ENCODE measurements at regions not wholly inside any gene's neighbourhood (a gene's known extent, or its start where the extent isn't known, plus 50 kb on each side); places are given as distances from the start of the nearest gene placed in this dataset.

DNA sequence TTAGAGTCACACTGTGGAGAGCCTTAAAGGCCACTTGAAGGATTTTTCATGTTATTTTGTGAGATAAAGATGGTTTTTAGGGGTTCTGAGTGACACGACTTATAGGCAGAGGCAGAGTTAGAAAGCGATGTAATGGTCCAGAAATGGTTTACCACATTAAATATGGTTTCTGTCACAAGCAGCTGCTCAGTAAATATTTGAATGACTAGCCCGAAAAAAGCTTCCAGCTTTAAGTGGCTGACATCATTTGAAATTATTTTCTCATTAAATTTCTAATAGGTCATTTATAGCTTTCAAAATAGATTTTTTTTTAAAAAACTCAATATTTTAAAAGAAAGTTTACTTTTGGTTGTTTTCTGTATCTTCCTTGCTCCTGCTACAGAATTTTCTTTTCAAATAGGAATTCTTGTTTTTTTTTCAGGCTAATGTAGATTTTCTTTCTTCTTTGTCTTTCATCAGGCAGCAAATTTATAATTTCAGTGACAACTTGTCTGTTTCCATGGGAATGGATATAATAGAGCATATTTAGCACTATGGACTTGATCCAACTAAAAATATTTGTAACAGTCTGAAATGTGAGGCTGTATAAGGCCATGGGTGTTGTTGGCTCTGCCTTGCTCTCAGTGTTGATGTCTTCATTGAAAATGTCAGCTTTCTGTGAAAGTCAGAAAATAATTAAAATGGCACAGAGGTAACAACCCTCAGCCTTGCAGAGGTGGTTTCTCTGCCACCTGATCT is 700.0 kb downstream of the TMTC2 start:
- DNase-seq (ENCODE audit: low read depth, low spot score), result no peak
- in situ Hi-C loops (cut with HindIII; ENCODE audit: low pct_unique_long_range_greater_than_20kb, low sequenced_read_pairs), result loop anchor here (25.0 kb wide), 1 partner anchor 374 kb away; no protein-coding TSS in a partner anchor

DNA sequence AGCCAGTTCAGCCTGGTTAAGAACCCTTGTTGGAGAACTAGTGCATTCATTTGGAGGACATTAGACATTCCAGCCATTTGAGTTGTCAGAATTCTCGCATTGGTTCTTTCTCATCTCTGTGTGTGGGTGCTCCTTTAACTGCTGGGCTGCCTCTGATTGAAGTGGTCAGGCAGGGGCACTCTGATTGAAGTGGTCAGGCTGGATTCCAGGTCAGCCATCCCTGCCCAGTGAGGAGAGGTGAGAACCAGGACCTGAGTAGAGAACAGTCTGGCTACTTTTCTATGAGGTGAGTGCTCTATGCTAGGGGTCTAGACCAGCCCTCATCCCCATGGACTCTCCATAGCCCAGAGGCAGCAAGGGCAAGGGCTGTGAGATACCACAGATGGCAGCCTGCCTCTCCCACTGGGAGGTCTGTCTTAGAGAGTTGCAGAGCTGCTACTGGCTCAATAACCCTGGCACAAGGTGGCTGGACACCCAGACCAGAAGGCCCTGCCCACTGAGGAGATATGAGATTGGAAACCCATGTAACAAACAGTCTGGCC is 691.6 kb downstream of the TMTC2 start:
- DNase-seq (ENCODE audit: low read depth, low spot score), result no peak
- in situ Hi-C loops (cut with HindIII; ENCODE audit: low pct_unique_long_range_greater_than_20kb, low sequenced_read_pairs), result loop anchor here (25.0 kb wide), 1 partner anchor 366 kb away; no protein-coding TSS in a partner anchor

DNA sequence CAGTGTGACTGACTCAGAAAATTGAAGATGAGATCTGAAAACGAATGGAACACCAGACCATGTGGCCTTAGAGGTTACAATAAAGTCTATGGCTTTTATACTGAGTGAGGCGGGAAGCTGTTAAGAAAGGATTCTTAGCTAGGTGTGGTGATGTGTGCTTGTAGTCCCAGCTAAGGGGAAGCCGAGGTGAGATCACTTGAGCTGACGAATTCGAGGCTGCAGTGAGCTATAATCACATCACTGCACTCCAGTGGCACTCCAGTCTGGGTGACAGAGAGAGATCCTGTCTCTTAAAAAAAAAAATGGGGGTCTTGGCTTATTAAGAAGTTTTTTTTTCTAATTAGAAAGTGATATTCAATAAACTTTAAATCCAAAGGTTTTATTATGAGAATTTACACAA is 678.6 kb downstream of the TMTC2 start:
- no peak for DNase-seq (ENCODE audit: low read depth, low spot score)
- in situ Hi-C loops (cut with HindIII; ENCODE audit: low pct_unique_long_range_greater_than_20kb, low sequenced_read_pairs), result no loop called here

DNA sequence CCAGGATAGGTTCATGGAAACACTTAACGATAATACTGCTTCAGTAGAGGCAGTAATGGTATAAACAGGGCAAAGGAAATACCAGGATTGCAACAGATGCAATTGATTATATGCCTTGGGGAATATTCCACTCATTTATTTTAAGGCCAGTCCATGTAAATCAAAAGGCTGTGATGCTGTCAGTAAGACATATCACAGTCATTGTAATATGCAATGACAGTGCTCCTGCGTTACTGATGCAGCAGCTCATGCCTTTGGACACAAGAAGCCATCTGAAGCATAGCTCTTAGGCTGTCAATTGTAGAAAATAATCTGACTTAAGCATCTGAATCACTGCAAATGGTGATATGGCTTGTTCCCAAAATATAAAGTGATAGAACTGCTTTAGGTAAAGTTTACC is 674.8 kb downstream of the TMTC2 start:
- no peak for DNase-seq (ENCODE audit: low read depth, low spot score)
- in situ Hi-C loops (cut with HindIII; ENCODE audit: low pct_unique_long_range_greater_than_20kb, low sequenced_read_pairs), result no loop called here

- in situ Hi-C loops (cut with HindIII; ENCODE audit: low pct_unique_long_range_greater_than_20kb, low sequenced_read_pairs), result no loop called here
- DNase-seq (ENCODE audit: low read depth, low spot score), result no peak
Observed at GRCh38 chr12:83361071-83361470, 674.4 kb downstream of the TMTC2 start.

GRCh38 chr12:83349907-83350611 is 663.4 kb downstream of the TMTC2 start:
- no peak for DNase-seq (ENCODE audit: low read depth, low spot score)

GRCh38 chr12:83346333-83346732 is 659.6 kb downstream of the TMTC2 start:
- in situ Hi-C loops (cut with HindIII; ENCODE audit: low pct_unique_long_range_greater_than_20kb, low sequenced_read_pairs), result no loop called here
- DNase-seq (ENCODE audit: low read depth, low spot score), result no peak

More at GRCh38 chr12:83349907-83350611, 663.4 kb downstream of the TMTC2 start:
- in situ Hi-C loops (cut with HindIII; ENCODE audit: low pct_unique_long_range_greater_than_20kb, low sequenced_read_pairs), result no loop called here

- in situ Hi-C loops (cut with HindIII; ENCODE audit: low pct_unique_long_range_greater_than_20kb, low sequenced_read_pairs), result no loop called here
- no peak for DNase-seq (ENCODE audit: low read depth, low spot score)
Observed at GRCh38 chr12:83343767-83344166, 657.1 kb downstream of the TMTC2 start.

- in situ Hi-C loops (cut with HindIII; ENCODE audit: low pct_unique_long_range_greater_than_20kb, low sequenced_read_pairs), result no loop called here
- DNase-seq (ENCODE audit: low read depth, low spot score), result no peak
Observed at GRCh38 chr12:83335748-83336147, 649.0 kb downstream of the TMTC2 start.

- in situ Hi-C loops (cut with HindIII; ENCODE audit: low pct_unique_long_range_greater_than_20kb, low sequenced_read_pairs), result no loop called here
- no peak for DNase-seq (ENCODE audit: low read depth, low spot score)
Observed at GRCh38 chr12:83326666-83327065, 640.0 kb downstream of the TMTC2 start.

GRCh38 chr12:83323866-83324265 is 637.2 kb downstream of the TMTC2 start:
- in situ Hi-C loops (cut with HindIII; ENCODE audit: low pct_unique_long_range_greater_than_20kb, low sequenced_read_pairs), result no loop called here

GRCh38 chr12:83322809-83323208 is 636.1 kb downstream of the TMTC2 start:
- in situ Hi-C loops (cut with HindIII; ENCODE audit: low pct_unique_long_range_greater_than_20kb, low sequenced_read_pairs), result no loop called here
- DNase-seq (ENCODE audit: low read depth, low spot score), result no peak

More at GRCh38 chr12:83323866-83324265, 637.2 kb downstream of the TMTC2 start:
- DNase-seq (ENCODE audit: low read depth, low spot score), result no peak

GRCh38 chr12:83321971-83322370 is 635.3 kb downstream of the TMTC2 start:
- no peak for DNase-seq (ENCODE audit: low read depth, low spot score)
- in situ Hi-C loops (cut with HindIII; ENCODE audit: low pct_unique_long_range_greater_than_20kb, low sequenced_read_pairs), result no loop called here

DNA sequence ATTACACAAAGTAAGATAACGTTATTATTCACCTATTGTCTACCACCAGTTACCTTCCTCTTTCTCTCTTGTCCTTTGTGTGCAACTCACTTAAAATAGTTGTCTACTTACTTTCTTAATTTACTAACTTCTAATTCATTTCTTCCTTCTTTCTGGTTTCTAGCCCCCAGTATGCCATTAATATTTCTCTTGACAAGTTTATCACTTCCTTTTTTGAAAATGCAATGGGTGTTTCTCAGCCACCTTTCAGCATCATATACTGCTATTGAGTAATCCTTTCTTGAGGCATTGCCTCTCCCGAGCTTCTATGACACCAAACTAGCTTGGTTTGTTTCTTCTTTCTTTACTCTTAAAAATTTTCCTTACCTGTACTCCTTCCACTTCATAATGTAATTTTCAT is 633.6 kb downstream of the TMTC2 start:
- no peak for DNase-seq (ENCODE audit: low read depth, low spot score)
- in situ Hi-C loops (cut with HindIII; ENCODE audit: low pct_unique_long_range_greater_than_20kb, low sequenced_read_pairs), result no loop called here

DNA sequence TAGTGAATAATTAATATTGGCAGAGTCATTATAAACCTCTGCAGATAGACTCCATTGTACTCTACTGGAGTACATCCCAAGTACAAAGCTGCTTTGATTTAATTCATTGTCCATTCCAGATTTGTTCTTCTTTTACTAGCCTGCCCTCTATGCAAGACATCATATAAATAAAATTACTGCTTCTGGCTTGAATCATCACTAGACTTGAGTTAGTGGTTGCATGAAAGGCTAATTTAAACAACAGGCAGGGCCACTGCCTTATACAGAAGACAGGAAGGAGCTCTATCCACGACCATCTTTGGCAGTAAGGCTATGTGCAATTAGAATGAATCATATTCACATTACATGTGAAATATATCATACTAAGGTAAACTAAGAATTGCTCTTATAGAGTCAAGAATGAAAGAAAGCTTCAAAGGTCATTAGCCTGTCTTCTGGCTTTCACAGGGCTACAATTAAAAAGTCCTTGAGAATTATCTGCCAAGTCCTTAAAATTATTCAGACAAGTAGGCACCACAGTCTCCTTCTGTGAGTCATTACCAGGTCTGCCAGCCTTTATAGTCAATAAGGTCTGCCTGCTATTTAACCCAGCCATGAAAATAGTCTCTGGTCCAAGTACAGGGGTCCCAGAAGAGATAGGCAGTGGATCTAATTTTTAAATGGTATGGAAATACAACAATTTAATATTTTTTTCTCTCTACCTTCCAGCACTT is 631.8 kb downstream of the TMTC2 start:
- in situ Hi-C loops (cut with HindIII; ENCODE audit: low pct_unique_long_range_greater_than_20kb, low sequenced_read_pairs), result no loop called here
- no peak for DNase-seq (ENCODE audit: low read depth, low spot score)

- in situ Hi-C loops (cut with HindIII; ENCODE audit: low pct_unique_long_range_greater_than_20kb, low sequenced_read_pairs), result no loop called here
Observed at GRCh38 chr12:83317595-83317994, 630.9 kb downstream of the TMTC2 start.

GRCh38 chr12:83313827-83314226 is 627.1 kb downstream of the TMTC2 start:
- DNase-seq (ENCODE audit: low read depth, low spot score), result no peak
- in situ Hi-C loops (cut with HindIII; ENCODE audit: low pct_unique_long_range_greater_than_20kb, low sequenced_read_pairs), result no loop called here

More at GRCh38 chr12:83317595-83317994, 630.9 kb downstream of the TMTC2 start:
- DNase-seq (ENCODE audit: low read depth, low spot score), result no peak

GRCh38 chr12:83313322-83313721 is 626.6 kb downstream of the TMTC2 start:
- DNase-seq (ENCODE audit: low read depth, low spot score), result no peak
- in situ Hi-C loops (cut with HindIII; ENCODE audit: low pct_unique_long_range_greater_than_20kb, low sequenced_read_pairs), result no loop called here

All from SK-MEL-5 (cell line).